DND-41 (cell line): ENCODE measurements at regions not wholly inside any gene's neighbourhood (a gene's known extent, or its start where the extent isn't known, plus 50 kb on each side); places are given as distances from the start of the nearest gene placed in this dataset.
"Not testable (repeated sequence)": the region's sequence is repeated elsewhere in the genome, so short reads cannot be mapped to it uniquely, and the experiment has no call there.

Experiments used
- CTCF ChIP-seq: IDR thresholded peaks from 2 replicates; pipeline ENCODE4 v1.5.1; 2012; ENCODE audit warnings: borderline replicate concordance, low read length, moderate library complexity, mild to moderate bottlenecking; ENCODE audit not compliant: poor library complexity, severe bottlenecking; ENCODE audit errors: extremely low read depth
- EZH2 ChIP-seq: IDR thresholded peaks from 3 replicates; pipeline ENCODE4 v1.6.1; 2012; ENCODE audit warnings: borderline replicate concordance, low read depth, mild to moderate bottlenecking, moderate library complexity, low read length, inconsistent platforms; ENCODE audit not compliant: severe bottlenecking

- not testable (repeated sequence) for TF ChIP-seq CTCF, EZH2
Observed at GRCh38 chr11:134494395-134494794, 82.4 kb upstream of the B3GAT1 start.
